Stimulated activated effector memory CD8-positive, alpha-beta T cell treated with anti-CD3 and anti-CD28 coated beads, Interleukin-12 subunit alpha, Interleukin-12 subunit beta, amount 100 ng/mL, for 72 hours (primary cell): ENCODE measurements at regions not wholly inside any gene's neighbourhood (a gene's known extent, or its start where the extent isn't known, plus 50 kb on each side); places are given as distances from the start of the nearest gene placed in this dataset.

Experiments used
- ATAC-seq: fragments of 150-1000 bp; cut with Tn5 transposase; 2 replicates; pipeline ENCODE4 v1.10.0; 2021
- DNase-seq, 2 donors: peaks; one replicate each; pipeline ENCODE4 v3.0.0; 2021 to 2022; ENCODE audit warnings: low spot score in 2 of 2
- H3K27ac Mint-ChIP-seq: one replicate; pipeline ENCODE4 v1.8.0; 2022; ENCODE audit warnings: mild to moderate bottlenecking, mixed read lengths
- H3K36me3 Mint-ChIP-seq: one replicate; pipeline ENCODE4 v1.8.0; 2022; ENCODE audit warnings: mild to moderate bottlenecking, mixed read lengths
- H3K4me1 Mint-ChIP-seq: one replicate; pipeline ENCODE4 v1.8.0; 2022; ENCODE audit warnings: mixed read lengths
- H3K4me3 Mint-ChIP-seq: one replicate; pipeline ENCODE4 v1.8.0; 2022; ENCODE audit warnings: mild to moderate bottlenecking, mixed read lengths
- H3K9me3 Mint-ChIP-seq: one replicate; pipeline ENCODE4 v1.8.0; 2022; ENCODE audit warnings: mixed read lengths

DNA sequence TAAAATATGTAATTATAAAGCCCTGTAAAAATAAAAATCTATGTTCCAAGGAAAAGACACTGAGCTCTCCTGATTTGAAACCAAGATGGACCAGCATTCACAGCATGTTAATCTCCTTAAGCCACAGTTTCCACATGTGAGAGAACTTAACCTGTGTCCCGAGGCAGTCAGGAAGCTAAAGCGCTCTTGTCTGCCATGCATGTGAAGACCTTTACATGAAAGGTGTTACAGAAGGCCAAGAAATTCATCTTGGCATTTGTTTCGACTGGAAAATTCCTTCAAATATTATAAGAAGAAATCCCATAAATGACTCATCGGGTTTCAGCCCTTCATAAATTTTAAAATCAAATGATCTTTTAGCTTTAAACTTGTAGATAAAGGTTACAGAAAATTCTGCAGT, 328.6 kb downstream of the CDH2 start:
- Mint-ChIP-seq H3K4me1 (no peaks in the 10 kb centered on the region), H3K36me3 (no peaks in the 10 kb centered on the region), H3K27ac (no peak overlapping the region), H3K9me3 (peaks cover 18% of the 10 kb centered on the region), H3K4me3 (no peak overlapping the region)
- no peak for ATAC-seq
- DNase-seq: no peak

- Mint-ChIP-seq H3K4me1 (no peaks in the 10 kb centered on the region), H3K4me3 (no peak overlapping the region), H3K36me3 (no peaks in the 10 kb centered on the region), H3K27ac (no peak overlapping the region), H3K9me3 (peaks cover 19% of the 10 kb centered on the region)
- DNase-seq (no peak), ATAC-seq (no peak)
Observed at GRCh38 chr18:27847412-27847811, 329.5 kb downstream of the CDH2 start.

- Mint-ChIP-seq H3K4me3 (no peak overlapping the region), H3K4me1 (no peaks in the 10 kb centered on the region), H3K27ac (no peak overlapping the region), H3K36me3 (no peaks in the 10 kb centered on the region), H3K9me3 (peaks cover 24% of the 10 kb centered on the region)
- ATAC-seq: no peak
- no peak for DNase-seq
Observed at GRCh38 chr18:27845897-27846296, 331.0 kb downstream of the CDH2 start.

DNA sequence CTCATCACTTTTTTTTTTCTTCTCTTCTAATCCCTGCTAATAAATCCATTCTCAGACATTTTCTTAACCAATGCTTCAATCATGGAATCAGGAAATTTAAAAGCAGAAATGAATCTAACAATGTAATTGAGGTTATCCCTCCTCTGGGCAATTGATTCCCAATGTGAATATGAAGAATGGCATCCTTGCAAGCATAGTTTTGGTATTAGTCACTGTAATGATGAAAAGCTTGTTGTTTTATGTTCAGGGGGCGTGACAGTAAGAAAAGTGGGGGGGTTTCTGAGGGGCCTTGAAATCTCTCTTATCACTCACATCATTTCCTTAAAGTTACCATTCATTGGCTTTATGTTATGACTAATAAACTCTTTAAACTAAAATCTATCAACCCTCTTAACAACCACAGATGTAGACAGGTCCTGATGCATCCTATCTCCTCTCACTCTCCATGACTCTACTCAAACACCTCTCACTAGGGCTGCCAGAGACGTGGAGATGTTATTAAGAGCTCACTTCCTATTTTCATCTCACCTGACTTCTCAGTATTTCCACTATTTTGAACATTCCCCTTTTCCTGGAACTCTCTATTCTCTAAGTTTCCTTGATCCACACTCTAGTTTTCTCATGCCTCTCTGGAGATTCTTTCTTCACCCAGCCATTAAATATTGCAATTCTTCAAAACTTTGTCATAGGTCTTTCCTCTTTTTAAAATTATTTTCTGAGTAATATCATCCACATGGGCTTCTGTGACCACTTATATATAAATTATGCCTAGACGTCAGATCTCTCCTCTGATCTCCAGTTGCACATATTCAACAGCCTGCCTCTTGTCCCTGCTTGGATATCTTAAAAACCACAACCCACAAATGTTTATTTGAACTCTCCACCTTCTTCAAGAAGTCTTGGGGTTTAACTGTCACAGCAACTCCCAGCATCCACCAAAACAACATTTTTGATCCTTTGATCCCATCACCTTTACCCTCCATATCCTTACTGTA, 332.9 kb downstream of the CDH2 start:
- DNase-seq (no peak), ATAC-seq (no peak)
- no peaks in the 10 kb centered on the region for H3K36me3 Mint-ChIP-seq
- no peak overlapping the region for H3K4me3 Mint-ChIP-seq
- no peak overlapping the region for H3K27ac Mint-ChIP-seq
- H3K9me3 Mint-ChIP-seq: peaks cover 26% of the 10 kb centered on the region
- H3K4me1 Mint-ChIP-seq: no peaks in the 10 kb centered on the region

GRCh38 chr18:27839141-27839540, 337.8 kb downstream of the CDH2 start:
- Mint-ChIP-seq H3K27ac (no peak overlapping the region), H3K4me3 (no peak overlapping the region), H3K36me3 (no peaks in the 10 kb centered on the region), H3K9me3 (peaks cover 27% of the 10 kb centered on the region), H3K4me1 (no peaks in the 10 kb centered on the region)
- ATAC-seq (no peak), DNase-seq (no peak)

GRCh38 chr18:27838225-27838624, 338.7 kb downstream of the CDH2 start:
- Mint-ChIP-seq H3K9me3 (peaks cover 31% of the 10 kb centered on the region), H3K36me3 (no peaks in the 10 kb centered on the region), H3K4me1 (no peaks in the 10 kb centered on the region), H3K27ac (no peak overlapping the region), H3K4me3 (no peak overlapping the region)
- no peak for ATAC-seq
- DNase-seq: no peak

DNA sequence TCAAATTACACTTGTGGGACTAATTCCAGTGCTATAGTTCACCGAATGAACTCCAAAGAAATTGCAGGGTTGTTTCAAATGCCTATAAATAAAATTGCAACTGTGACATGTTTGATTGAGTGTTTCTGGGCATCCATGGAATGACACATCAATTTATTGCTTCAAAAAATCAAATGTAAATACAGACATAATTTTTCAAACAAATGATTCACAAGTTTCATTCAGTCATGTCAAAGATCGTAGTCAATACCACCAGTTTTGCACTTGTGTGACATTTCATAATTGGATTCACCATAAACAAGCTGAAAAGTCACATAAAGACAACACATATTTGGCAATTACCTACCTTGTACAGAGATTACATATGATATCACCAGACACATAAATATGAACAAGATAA, 350.8 kb downstream of the CDH2 start:
- Mint-ChIP-seq H3K27ac (no peak overlapping the region), H3K36me3 (no peaks in the 10 kb centered on the region), H3K9me3 (peaks cover 13% of the 10 kb centered on the region), H3K4me3 (no peak overlapping the region), H3K4me1 (no peaks in the 10 kb centered on the region)
- DNase-seq (no peak), ATAC-seq (no peak)

DNA sequence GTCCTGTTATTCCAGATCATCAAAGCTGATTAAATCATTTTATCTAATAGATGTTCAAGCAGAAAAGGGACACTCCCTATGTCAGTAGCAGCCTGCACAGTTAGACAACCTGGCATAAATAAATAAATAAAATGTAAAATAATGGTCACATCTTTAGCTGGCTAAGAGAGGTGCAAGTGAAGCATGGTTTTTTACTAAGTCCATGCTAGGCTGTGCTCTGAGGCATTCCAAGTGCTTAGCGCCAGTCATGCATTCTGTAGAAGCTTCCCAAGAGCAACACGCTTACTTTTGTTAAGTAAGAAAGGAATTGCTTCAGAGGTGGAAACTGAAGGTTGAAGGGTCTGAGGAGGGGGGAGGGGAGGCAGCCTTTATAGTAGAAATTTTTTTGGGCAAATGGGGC, 351.2 kb downstream of the CDH2 start:
- no peak overlapping the region for H3K27ac Mint-ChIP-seq

DNA sequence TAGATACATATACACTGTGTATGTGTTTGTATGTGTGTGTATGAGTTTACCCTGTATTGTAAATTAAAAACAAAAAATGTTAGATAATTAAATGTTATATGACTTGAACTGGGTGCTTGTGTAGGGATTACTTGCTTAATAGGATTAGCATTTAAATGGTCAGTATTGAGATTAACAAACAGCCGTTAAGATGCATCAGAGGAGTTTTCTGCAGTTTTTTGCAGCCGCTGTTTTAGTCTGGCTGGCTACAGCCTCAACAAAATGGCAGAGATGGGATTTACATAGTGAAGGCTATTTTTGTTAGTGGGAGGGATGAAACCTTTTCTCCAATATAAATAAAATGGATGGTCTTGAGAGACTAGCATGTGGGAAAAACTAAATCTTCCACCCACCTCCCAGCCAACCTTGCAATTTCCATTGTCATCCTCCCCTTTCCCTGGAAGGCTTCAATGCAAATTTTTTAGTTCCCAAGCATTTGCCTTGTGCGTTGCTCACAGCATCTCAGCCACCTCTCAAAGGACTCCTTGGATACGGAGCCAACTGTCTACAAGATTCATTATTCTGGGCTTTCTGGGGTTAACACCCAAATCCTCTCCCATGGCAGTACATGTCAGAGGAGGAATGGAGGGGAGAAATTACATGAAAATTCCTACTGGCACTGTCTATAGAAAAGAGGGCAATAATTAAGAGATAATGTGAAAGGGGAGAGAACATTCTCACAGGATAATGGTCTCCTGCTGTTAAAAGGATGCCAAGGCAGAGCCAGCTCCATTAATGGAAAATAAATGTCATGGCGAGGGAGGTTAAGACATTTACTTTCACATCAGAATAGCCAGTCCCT, 351.9 kb downstream of the CDH2 start:
- DNase-seq: no peak
- Mint-ChIP-seq H3K4me1 (no peaks in the 10 kb centered on the region), H3K36me3 (no peaks in the 10 kb centered on the region), H3K27ac (no peak overlapping the region), H3K4me3 (no peak overlapping the region), H3K9me3 (peaks cover 11% of the 10 kb centered on the region)
- ATAC-seq: no peak

More for the DNA sequence above, 351.2 kb downstream of the CDH2 start:
- DNase-seq (no peak), ATAC-seq (no peak)
- Mint-ChIP-seq H3K4me1 (no peaks in the 10 kb centered on the region), H3K36me3 (no peaks in the 10 kb centered on the region), H3K4me3 (no peak overlapping the region), H3K9me3 (peaks cover 13% of the 10 kb centered on the region)

DNA sequence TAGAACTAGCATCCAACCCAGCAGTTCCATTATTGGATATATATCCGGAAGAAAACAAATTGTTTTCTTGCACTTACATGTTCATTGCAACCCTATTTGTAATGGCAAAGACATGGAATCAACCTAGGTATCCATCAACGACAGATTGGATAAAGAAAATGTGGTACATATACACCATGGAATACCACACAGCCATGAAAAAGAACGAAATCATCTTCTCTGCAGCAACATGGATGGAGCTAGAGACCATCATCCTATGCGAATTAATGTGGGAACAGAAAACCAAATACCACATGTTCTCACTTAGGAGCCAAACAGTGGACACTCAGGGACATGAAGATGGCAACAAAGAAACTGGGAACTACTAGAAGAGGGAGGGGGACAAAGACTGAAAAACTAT, 352.7 kb downstream of the CDH2 start:
- Mint-ChIP-seq H3K9me3 (peaks cover 10% of the 10 kb centered on the region), H3K27ac (no peak overlapping the region), H3K36me3 (no peaks in the 10 kb centered on the region), H3K4me1 (no peaks in the 10 kb centered on the region), H3K4me3 (no peak overlapping the region)
- ATAC-seq (no peak), DNase-seq (no peak)

- H3K4me3 Mint-ChIP-seq: no peak overlapping the region
- no peaks in the 10 kb centered on the region for H3K36me3 Mint-ChIP-seq
- H3K27ac Mint-ChIP-seq: no peak overlapping the region
- DNase-seq (no peak), ATAC-seq (no peak)
- no peaks in the 10 kb centered on the region for H3K4me1 Mint-ChIP-seq
- H3K9me3 Mint-ChIP-seq: peaks cover 10% of the 10 kb centered on the region
Observed at GRCh38 chr18:27823053-27823452, 353.9 kb downstream of the CDH2 start.

DNA sequence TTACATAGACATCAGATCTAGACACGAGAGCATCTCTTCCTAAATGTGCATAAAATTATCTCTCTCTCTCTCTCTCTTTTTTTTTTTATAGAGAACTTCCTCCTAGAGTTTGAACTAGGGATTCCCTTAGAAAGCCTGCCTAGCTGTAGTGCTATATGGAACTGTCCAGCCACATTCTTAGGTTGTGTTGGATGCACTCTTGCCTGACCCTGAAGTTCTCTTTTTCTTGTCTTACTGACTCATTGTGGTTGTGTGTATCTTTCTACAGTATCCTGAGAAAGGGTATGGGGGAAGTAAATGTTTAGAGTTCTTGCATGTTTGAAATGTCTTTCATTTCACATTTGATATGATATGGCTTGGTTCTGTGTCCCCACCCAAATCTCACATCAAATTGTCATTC, 368.2 kb downstream of the CDH2 start:
- Mint-ChIP-seq H3K9me3 (peaks cover 11% of the 10 kb centered on the region), H3K4me1 (no peaks in the 10 kb centered on the region), H3K27ac (no peak overlapping the region), H3K4me3 (no peak overlapping the region), H3K36me3 (no peaks in the 10 kb centered on the region)
- DNase-seq: no peak
- ATAC-seq: no peak

GRCh38 chr18:27803957-27804356, 373.0 kb downstream of the CDH2 start:
- ATAC-seq (no peak), DNase-seq (no peak)
- H3K27ac Mint-ChIP-seq: no peak overlapping the region
- H3K36me3 Mint-ChIP-seq: no peaks in the 10 kb centered on the region
- H3K4me1 Mint-ChIP-seq: no peaks in the 10 kb centered on the region
- H3K9me3 Mint-ChIP-seq: peaks cover 19% of the 10 kb centered on the region
- no peak overlapping the region for H3K4me3 Mint-ChIP-seq

GRCh38 chr18:27797484-27797883, 379.4 kb downstream of the CDH2 start:
- ATAC-seq: no peak

GRCh38 chr18:27794181-27794926, 382.6 kb downstream of the CDH2 start:
- Mint-ChIP-seq H3K4me1 (no peaks in the 10 kb centered on the region), H3K27ac (no peak overlapping the region), H3K9me3 (peaks cover 5% of the 10 kb centered on the region), H3K36me3 (no peaks in the 10 kb centered on the region), H3K4me3 (no peak overlapping the region)
- DNase-seq (no peak), ATAC-seq (no peak)

More at GRCh38 chr18:27797484-27797883, 379.4 kb downstream of the CDH2 start:
- no peaks in the 10 kb centered on the region for H3K4me1 Mint-ChIP-seq
- peaks cover 10% of the 10 kb centered on the region for H3K9me3 Mint-ChIP-seq
- H3K36me3 Mint-ChIP-seq: no peaks in the 10 kb centered on the region
- no peak overlapping the region for H3K4me3 Mint-ChIP-seq
- H3K27ac Mint-ChIP-seq: no peak overlapping the region
- DNase-seq: no peak
